Endothelial cell of umbilical vein (primary cell): ENCODE measurements at regions not wholly inside any gene's neighbourhood (a gene's known extent, or its start where the extent isn't known, plus 50 kb on each side); places are given as distances from the start of the nearest gene placed in this dataset.

Source experiments
- BruUV-seq: library from RNA; stranded (reverse); fragments of 400-500 nt; replicated peaks from 2 replicates; lab custom pipeline; 2021; lab: Mats Ljungman, UMichigan
- CTCF ChIA-PET: fragments of 300-600, 350-600 bp; sonication (Branson Sonifier 250); formaldehyde crosslinking; loops from one replicate; lab custom pipeline; 2021; ENCODE audit warnings: antibody characterized with exemption, inconsistent platforms; lab: Charles Lee
- POLR2A ChIA-PET: fragments of 300-600, 350-600 bp; sonication (Branson Sonifier 250); formaldehyde crosslinking; loops from one replicate; lab custom pipeline; 2021; ENCODE audit warnings: antibody characterized with exemption, inconsistent platforms; lab: Charles Lee
- DNase-seq: peaks from one replicate; pipeline ENCODE4 v3.0.0-alpha.2; 2011; ENCODE audit warnings: low read depth, low spot score
- FAIRE-seq: peaks from 2 replicates; lab custom pipeline; 2011; peaks lifted over from hg19 to GRCh38; lab: Jason Lieb, UNC
- H2AFZ ChIP-seq: 2 replicates; pipeline ENCODE4 v1.6.0; 2012; ENCODE audit warnings: low read depth, low read length, control low read depth, inconsistent platforms
- H3K27ac ChIP-seq: 2 replicates; pipeline ENCODE4 v1.5.1; 2011; ENCODE audit warnings: low read depth, mild to moderate bottlenecking, control low read depth, low read length, moderate library complexity; ENCODE audit not compliant: insufficient read depth
- H3K27me3 ChIP-seq, 2 experiments: 2 replicates each; pipeline versions ENCODE4 v1.6.0 to v1.6.1; 2011; ENCODE audit warnings: low read length in 2 of 2, mixed read lengths in 1 of 2; ENCODE audit not compliant: control insufficient read depth in 2 of 2, insufficient read depth in 2 of 2
- H3K36me3 ChIP-seq, 2 experiments: 2 replicates in 1 of 2; 3 replicates in 1 of 2; pipeline ENCODE4 v1.5.1; 2011; ENCODE audit warnings: low read length in 2 of 2, mild to moderate bottlenecking in 1 of 2, moderate library complexity in 1 of 2; ENCODE audit not compliant: control insufficient read depth in 2 of 2, insufficient read depth in 2 of 2; ENCODE audit errors: extremely low read depth in 1 of 2
- H3K4me1 ChIP-seq: 3 replicates; pipeline ENCODE4 v1.5.1; 2011; ENCODE audit warnings: mild to moderate bottlenecking, low read length; ENCODE audit not compliant: control insufficient read depth, insufficient read depth; ENCODE audit errors: extremely low read depth
- H3K4me2 ChIP-seq: 2 replicates; pipeline ENCODE4 v1.6.1; 2011; ENCODE audit warnings: low read length, control low read depth, mixed read lengths; ENCODE audit not compliant: insufficient read depth
- H3K4me3 ChIP-seq, 3 experiments: fragments of 200-600 bp in 1 of 3; sonication (generic), shearing (Covaris generic) in 1 of 3; replicated peaks in 1 of 3; 2 replicates each; pipeline ENCODE4 v1.5.1; 2011 to 2016; ENCODE audit warnings: control low read depth in 3 of 3, low read length in 3 of 3, mild to moderate bottlenecking in 2 of 3, inconsistent platforms in 1 of 3, low read depth in 1 of 3, moderate library complexity in 1 of 3; ENCODE audit not compliant: insufficient read depth in 1 of 3
- H3K79me2 ChIP-seq: 2 replicates; pipeline ENCODE4 v1.6.0; 2012; ENCODE audit warnings: low read length, inconsistent platforms; ENCODE audit not compliant: control insufficient read depth, insufficient read depth
- H3K9ac ChIP-seq: replicated peaks from 2 replicates; pipeline ENCODE3; 2011; ENCODE audit warnings: low read length, control low read depth; ENCODE audit not compliant: insufficient read depth; ENCODE audit errors: extremely low read depth
- H3K9me1 ChIP-seq: replicated peaks from 3 replicates; pipeline ENCODE4 v1.6.0; 2011; ENCODE audit warnings: mild to moderate bottlenecking, low read length; ENCODE audit not compliant: control insufficient read depth, insufficient read depth; ENCODE audit errors: extremely low read depth
- H3K9me3 ChIP-seq: replicated peaks from 2 replicates; pipeline ENCODE4 v1.5.1; 2012; ENCODE audit warnings: low read length, inconsistent platforms; ENCODE audit not compliant: control insufficient read depth, insufficient read depth
- H4K20me1 ChIP-seq: replicated peaks from 2 replicates; pipeline ENCODE3; 2011; ENCODE audit warnings: mild to moderate bottlenecking, low read length; ENCODE audit not compliant: control insufficient read depth, insufficient read depth; ENCODE audit errors: extremely low read depth
- FOS ChIP-seq: IDR thresholded peaks from 2 replicates; pipeline ENCODE4 v1.6.1; 2011; ENCODE audit warnings: mild to moderate bottlenecking, low read length, moderate library complexity, borderline replicate concordance; ENCODE audit not compliant: insufficient read depth
- GATA2 ChIP-seq: IDR thresholded peaks from 2 replicates; pipeline ENCODE4 v1.7.0; 2011; ENCODE audit warnings: low read depth, mild to moderate bottlenecking, moderate library complexity, mixed read lengths, low read length; ENCODE audit not compliant: insufficient read length, insufficient read depth
- JUN ChIP-seq: IDR thresholded peaks from 2 replicates; pipeline ENCODE4 v1.6.1; 2011; ENCODE audit warnings: borderline replicate concordance, low read depth; ENCODE audit not compliant: insufficient read length, insufficient read depth
- POLR2A ChIP-seq: IDR thresholded peaks from 2 replicates; pipeline ENCODE4 v1.6.1; 2012; ENCODE audit warnings: low read depth, mild to moderate bottlenecking, control low read depth, low read length
- POLR2AphosphoS5 ChIP-seq: IDR thresholded peaks from 2 replicates; pipeline ENCODE4 v1.6.1; 2012; ENCODE audit warnings: low read depth, mild to moderate bottlenecking, control low read depth, low read length, moderate library complexity; ENCODE audit not compliant: insufficient read depth
- dilution Hi-C: fragments of 300-500 bp; cut with MboI; formaldehyde crosslinking; loops from one replicate; pipeline ENCODE4 v1.15.0; 2019; ENCODE audit warnings: low sequenced_read_pairs; ENCODE audit not compliant: extremely low pct_ligation_motif_present
- intact Hi-C: fragments of 100-400 bp; cut with micrococcal nuclease; formaldehyde crosslinking; loops from one replicate; pipeline ENCODE4 v1.10.0; 2022
- TF ChIP-seq, protein P1 (sequence below): IDR thresholded peaks from 2 replicates; pipeline ENCODE4 v1.6.1; 2011; ENCODE audit not compliant: insufficient read depth, insufficient read length
- TF ChIP-seq, protein P2 (sequence below), 2 donors: IDR thresholded peaks; 1 replicate in 1 of 2; 2 replicates in 1 of 2; pipeline ENCODE4 v1.5.1; 2011; ENCODE audit warnings: low read length in 2 of 2, mild to moderate bottlenecking in 2 of 2, moderate library complexity in 2 of 2, control low read depth in 1 of 2, inconsistent platforms in 1 of 2, low read depth in 1 of 2; ENCODE audit not compliant: insufficient read depth in 1 of 2; ENCODE audit errors: extremely low read depth in 1 of 2

DNA sequence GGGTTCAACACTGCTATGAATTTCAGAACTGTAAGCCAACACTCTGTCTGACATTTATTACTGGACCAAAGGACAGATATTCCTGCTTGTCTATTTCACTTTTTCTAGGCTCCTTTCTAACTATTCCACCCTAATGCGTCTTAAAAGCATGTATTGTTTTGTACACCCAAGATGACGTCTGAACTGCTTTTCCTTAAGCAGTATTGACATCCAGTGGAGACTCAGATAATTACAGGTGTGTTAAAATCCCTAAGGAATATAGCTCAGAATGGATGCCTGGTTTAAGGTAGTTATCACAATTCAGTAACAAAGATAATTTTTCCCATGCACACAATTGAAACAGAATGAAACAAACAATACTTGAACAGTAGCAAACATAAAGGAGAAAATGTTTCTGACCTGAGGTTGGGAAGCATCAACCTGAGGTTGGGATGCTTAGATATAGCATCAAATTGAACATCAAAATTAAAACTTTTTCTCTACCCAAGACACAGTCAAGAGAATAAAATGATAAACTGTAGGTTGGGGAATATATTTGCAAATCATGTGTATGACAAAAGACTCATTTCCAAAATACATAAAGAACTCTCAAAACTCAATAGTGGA lies 93.7 kb upstream of the PTPRR start:
- dilution Hi-C loops, result no loop called here
- H3K4me2 ChIP-seq, result no peak overlapping the region
- H3K79me2 ChIP-seq, result no peaks in the 10 kb centered on the region
- H2AFZ ChIP-seq, result peak overlapping the region; percentile 11
- ChIA-PET CTCF (interaction anchor here (0.6 to 1.6 kb wide), 4 partner anchors 197 to 285 kb away, joined by 3 to 16 read pairs (median 4); no protein-coding TSS in a partner anchor), POLR2A (no interaction called here)
- H3K27ac ChIP-seq, result no peak overlapping the region
- BruUV-seq, result no TSS peak
- H3K9me1 ChIP-seq, result no peaks in the 10 kb centered on the region
- no peak for TF ChIP-seq POLR2A
- no peak for TF ChIP-seq JUN
- H3K4me1 ChIP-seq, result no peaks in the 10 kb centered on the region
- no peaks in the 10 kb centered on the region for H3K36me3 ChIP-seq
- no peaks in the 10 kb centered on the region for H3K27me3 ChIP-seq
- H3K4me3 ChIP-seq, result no peak overlapping the region
- H3K9ac ChIP-seq, result no peak overlapping the region
- no peak for FAIRE-seq
- no peaks in the 10 kb centered on the region for H3K9me3 ChIP-seq
- intact Hi-C loops, result loop anchor here (1.0 kb wide), 1 partner anchor 281 kb away; no protein-coding TSS in a partner anchor
- peak; percentile 13 for DNase-seq
- H4K20me1 ChIP-seq, result no peaks in the 10 kb centered on the region

DNA sequence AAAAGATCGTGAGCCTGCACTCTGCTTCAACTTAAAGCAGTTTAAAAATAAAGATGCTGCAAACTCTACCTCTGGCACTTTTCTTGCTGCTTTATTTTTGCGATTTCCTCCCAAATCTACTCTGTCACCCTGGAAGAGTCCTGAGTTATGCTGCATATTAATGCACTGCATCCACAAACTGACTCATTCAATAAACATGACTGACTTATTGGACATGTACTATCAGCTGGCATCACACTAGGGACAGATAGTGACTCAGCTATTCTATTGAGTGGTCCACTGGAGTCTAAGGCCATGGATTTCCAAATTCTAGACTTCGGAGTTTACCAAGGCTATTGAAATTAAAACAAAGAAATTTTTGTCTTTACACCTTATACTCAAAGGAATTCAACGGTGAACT lies 90.7 kb upstream of the PTPRR start:
- no peak overlapping the region for H3K4me2 ChIP-seq
- ChIA-PET POLR2A (no interaction called here), CTCF (no interaction called here)
- H3K36me3 ChIP-seq, result no peaks in the 10 kb centered on the region
- no peaks in the 10 kb centered on the region for H4K20me1 ChIP-seq
- H3K4me1 ChIP-seq, result no peaks in the 10 kb centered on the region
- intact Hi-C loops, result no loop called here
- no peaks in the 10 kb centered on the region for H3K27me3 ChIP-seq
- no peaks in the 10 kb centered on the region for H3K9me1 ChIP-seq
- no peak overlapping the region for H3K4me3 ChIP-seq
- no peak overlapping the region for H3K9ac ChIP-seq
- dilution Hi-C loops, result no loop called here
- H2AFZ ChIP-seq, result no peak overlapping the region
- no TSS peak for BruUV-seq
- H3K79me2 ChIP-seq, result no peaks in the 10 kb centered on the region
- H3K9me3 ChIP-seq, result no peaks in the 10 kb centered on the region
- no peak overlapping the region for H3K27ac ChIP-seq
- TF ChIP-seq POLR2AphosphoS5 (no peak), FOS (peak; percentile 56), POLR2A (no peak), GATA2 (peak; percentile 47)
- TF ChIP-seq, protein P1, sequence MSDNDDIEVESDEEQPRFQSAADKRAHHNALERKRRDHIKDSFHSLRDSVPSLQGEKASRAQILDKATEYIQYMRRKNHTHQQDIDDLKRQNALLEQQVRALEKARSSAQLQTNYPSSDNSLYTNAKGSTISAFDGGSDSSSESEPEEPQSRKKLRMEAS, result no peak
- TF ChIP-seq, protein P2, sequence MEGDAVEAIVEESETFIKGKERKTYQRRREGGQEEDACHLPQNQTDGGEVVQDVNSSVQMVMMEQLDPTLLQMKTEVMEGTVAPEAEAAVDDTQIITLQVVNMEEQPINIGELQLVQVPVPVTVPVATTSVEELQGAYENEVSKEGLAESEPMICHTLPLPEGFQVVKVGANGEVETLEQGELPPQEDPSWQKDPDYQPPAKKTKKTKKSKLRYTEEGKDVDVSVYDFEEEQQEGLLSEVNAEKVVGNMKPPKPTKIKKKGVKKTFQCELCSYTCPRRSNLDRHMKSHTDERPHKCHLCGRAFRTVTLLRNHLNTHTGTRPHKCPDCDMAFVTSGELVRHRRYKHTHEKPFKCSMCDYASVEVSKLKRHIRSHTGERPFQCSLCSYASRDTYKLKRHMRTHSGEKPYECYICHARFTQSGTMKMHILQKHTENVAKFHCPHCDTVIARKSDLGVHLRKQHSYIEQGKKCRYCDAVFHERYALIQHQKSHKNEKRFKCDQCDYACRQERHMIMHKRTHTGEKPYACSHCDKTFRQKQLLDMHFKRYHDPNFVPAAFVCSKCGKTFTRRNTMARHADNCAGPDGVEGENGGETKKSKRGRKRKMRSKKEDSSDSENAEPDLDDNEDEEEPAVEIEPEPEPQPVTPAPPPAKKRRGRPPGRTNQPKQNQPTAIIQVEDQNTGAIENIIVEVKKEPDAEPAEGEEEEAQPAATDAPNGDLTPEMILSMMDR (IDR thresholded peaks at IDR 0.05; ENCODE audit: extremely low read depth in 1 of 2, insufficient read depth in 1 of 2, low read depth in 1 of 2, low read length in 2 of 2), result no peak
- FAIRE-seq (no peak), DNase-seq (no peak)
